ENCODE measurements at regions not wholly inside any gene's neighbourhood (a gene's known extent, or its start where the extent isn't known, plus 50 kb on each side); places are given as distances from the start of the nearest gene placed in this dataset.
"Not testable (repeated sequence)": the region's sequence is repeated elsewhere in the genome, so short reads cannot be mapped to it uniquely, and the experiment has no call there.

DNA sequence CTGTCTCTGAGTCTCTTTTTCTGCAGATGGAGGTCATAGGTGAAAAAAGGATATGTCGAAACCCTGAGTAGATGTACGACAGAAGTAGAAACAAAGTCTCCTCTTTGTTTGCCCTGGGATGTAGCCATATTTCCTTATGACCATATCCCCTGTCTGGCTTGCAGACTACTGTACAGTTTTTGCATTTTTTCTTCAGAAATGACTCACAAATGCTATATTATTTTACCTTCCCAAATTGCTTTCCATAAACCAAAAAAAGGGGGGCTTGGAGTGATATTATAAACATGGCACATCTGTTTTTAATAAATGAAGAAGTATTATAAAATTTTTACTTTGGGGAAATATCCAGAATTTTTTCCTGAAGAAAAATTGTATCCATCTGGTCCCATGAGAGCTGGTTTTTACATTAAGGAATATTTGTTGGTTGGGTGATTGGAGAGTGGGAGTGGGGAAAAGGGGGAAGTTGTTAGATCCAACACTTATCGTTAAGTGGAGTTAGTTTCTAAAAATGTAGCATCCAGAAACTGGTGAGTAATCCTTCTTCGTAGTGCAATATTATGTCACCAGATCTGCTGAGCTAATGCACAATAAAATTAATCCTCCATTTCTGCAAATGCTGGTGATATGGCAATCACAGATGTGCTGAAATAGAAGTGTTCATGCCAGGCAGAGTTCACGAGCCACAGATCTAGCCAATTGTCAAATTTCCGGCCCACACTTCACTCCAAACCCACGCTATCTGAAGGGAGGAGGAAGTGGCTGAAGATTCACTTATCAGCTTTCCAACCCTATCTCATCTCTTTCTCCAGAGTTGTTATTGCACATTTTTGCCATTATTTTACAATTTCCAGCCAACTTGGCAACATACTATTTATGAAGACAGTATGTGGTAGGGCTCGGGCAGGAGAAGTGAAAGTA lies 313.6 kb upstream of the ATP11B start:
- no peak for DNase-seq

DNA sequence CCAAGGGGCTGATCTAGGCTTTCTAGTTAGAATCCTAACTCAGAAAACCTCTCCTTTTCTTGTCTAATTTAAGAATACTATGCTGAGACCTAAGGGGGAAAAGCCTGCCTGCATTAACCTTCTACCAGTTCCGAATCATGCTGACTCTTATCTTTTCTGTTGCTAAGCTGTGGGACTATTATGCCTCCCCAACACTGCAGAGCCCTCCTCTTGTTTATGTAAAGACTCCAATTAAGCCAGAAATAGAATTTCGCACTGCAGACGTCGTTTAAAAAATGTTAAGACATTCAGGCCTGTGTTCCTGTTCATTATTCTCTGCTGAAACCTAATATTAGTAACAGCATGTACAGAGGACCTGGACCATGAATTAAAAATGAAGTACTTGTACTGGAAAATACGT lies 310.6 kb upstream of the ATP11B start:
- no peak for DNase-seq

DNA sequence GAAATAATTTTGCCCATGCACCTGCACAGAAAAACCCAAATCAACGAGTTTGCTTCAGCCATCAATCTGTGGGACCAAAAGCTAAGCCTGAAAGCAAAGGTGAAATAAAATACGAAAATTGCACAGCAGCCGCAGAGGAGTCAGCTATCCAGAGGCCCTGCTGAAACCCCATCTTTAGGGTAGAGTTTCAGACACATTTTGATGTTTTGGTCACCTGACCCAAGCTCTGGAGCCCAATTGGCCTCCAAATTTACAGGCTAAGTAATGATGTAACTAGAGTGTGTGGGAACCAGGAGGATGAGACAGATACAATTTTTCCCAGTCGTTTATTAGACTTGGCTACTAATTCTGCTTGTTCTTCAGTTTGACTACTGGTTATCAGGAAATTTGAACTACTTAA lies 308.6 kb upstream of the ATP11B start:
- DNase-seq: no peak

GRCh38 chr3:182485301-182485700 lies 308.0 kb upstream of the ATP11B start:
- DNase-seq: no peak

GRCh38 chr3:182486463-182486862 lies 306.8 kb upstream of the ATP11B start:
- no peak for DNase-seq

DNA sequence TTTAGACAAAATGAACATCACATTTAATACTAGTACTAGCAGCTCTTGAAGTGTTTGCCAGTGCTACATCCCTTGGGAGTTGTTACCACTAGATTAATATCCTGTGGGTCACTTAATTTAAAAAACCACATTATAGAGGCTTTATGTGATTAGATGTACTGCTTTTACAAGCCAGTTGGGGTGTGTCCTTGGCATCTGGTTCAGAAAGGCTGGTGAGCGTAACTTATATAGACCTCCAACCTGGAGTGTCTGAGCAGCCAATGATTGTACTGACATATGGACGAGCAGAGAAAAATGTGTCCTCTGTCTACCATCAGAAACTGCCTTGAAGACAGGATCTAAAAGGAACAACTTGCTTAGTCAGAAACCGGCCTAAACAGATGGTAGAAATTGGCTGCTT lies 306.2 kb upstream of the ATP11B start:
- no peak for DNase-seq

DNA sequence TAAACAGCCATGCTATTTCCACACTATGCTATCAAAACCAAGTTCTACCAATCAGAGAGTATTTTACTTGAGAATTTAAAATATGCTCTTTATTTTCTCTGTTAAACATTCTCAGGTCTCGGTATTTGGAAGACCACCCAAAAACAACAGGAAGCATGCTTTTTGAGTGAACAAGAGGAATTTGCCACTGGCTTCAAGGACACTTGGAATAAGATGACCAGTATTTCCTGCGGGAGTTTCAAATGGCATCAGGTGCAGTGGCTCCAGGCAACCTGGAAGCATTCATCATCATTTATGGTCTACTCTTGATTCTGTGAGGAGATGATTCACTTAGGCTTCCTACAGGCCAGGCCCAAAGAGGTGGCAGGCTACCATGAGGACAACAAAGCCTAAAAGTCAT lies 305.7 kb upstream of the ATP11B start:
- DNase-seq: no peak

DNA sequence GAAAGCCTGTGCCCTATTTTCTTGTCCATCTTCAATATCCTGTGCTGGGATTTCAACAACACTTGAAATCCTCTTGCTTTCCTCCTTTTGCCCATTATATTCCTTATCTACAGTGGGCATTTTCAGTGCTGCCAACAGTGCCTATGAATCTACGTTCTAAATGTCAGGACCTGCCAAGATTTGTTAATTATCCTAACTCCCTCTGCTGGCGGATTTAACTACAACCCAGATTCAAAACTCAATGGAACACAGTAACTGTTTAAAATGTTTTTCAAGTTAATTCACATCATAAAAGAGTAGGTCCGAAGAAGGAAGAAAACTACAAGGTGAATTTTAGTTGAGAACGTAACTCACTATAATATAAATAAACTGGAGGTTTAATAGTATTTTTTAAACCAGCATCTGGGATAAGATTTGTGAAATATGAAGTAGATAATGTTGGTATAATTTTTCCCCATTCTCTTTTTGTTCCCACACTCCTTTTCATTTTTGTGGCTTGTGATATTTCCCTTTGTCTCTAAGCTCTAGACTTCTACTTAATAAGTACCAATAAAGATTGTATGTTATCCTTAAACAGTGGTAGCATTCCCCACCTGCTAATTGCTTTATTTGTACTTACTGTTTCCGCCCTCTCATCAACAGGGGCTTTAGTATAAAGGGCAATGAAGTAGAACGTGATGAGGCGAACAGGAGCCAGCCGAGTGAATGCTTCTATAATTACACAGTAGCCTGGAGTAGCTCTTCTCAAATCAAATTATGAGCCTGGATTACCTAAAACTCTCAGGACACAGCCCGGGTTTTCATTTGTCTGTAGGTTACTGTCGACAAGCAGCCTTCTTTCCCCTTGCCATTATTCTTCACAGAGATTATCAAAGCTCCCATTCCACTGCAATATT lies 302.5 kb upstream of the ATP11B start:
- DNase-seq: no peak

DNA sequence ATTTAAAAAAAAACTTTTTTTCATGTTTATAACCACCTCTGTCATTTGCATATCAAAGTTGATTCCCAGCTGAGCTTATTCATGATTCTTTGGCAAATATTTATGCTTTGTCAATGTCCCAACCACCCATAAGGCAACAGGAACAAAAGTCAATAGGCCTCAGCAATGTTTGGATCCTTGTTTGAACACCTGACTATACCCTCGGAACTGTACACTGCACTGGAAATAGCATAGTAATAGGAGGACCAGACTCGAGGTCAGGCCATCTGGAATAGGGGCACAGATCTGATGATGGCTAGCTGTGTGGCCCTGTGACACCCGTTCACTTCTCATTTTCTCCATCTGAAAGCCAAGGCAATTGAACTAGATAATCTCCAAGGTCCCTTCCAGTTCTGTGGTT lies 301.7 kb upstream of the ATP11B start:
- DNase-seq: no peak

- DNase-seq: no peak
Observed at GRCh38 chr3:182492536-182492935, 300.8 kb upstream of the ATP11B start.

- DNase-seq: no peak
Observed at GRCh38 chr3:182500289-182500688, 293.0 kb upstream of the ATP11B start.

GRCh38 chr3:182501856-182502255 lies 291.4 kb upstream of the ATP11B start:
- no peak for DNase-seq

- no peak for DNase-seq
Observed at GRCh38 chr3:182503401-182503800, 289.9 kb upstream of the ATP11B start.

DNA sequence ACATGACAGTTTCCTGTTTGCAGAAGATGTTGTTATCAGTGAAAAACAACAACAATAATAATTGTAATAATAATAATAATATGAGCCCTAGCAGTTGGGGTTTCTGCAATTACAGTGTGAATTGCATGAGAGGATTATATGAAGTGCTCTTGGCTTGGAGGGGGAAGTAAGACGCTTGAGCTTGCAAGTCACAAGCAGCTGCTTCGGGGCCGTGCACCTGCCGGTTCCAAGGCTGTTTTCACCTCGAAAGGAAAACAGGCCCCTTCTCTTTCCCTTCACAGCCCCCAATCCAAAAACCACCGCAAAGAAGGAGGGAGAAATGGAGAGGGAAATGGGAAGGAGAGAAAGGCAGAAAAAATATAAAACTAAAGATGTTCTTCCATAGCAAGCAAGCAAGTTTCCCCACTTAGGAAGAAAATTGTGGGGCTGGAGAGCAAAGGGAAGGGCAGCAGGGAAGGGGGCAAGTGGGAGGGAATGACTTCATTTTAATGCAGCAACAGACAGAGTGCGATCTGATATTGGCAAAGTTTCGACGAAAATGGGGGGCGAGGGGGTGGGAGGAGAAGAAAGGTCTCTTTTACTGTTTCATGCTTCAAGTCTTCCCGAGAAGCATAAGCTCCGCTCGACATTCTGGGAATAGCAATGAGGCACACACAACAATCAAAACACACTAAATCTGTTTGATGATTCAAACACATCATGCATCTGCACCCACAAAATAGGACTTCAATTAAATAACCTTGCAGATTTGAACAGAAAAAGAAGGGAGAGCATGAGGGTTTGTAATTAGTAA lies 284.2 kb upstream of the ATP11B start:
- DNase-seq: no peak

DNA sequence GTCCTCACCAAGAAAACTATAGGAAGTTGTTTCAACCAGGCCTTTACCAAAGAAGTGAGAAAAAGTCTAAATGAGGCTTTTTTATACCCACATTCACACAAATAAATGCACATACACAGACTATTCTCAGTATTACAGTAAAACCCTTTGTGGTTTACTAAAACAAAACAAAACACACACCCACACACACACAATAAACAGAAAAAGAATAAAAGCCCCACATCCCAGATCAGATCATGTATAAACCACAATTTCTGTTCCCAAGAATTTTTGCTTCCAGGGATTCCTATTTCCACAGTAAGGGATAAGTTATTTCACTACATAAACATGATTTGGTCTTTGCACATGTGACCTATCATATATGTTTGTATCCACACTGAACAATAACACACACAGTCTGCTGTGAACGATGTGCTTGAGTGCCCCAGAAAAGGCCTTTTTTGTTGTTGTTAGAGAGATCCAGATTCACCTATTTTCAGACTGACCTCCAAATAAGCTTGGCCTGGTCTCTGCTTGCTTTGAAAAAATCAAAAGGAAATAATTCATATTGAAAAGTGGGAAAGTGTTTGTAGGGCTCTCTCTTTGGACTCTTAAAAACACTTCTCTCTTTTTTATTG lies 283.4 kb upstream of the ATP11B start:
- DNase-seq: no peak

DNA sequence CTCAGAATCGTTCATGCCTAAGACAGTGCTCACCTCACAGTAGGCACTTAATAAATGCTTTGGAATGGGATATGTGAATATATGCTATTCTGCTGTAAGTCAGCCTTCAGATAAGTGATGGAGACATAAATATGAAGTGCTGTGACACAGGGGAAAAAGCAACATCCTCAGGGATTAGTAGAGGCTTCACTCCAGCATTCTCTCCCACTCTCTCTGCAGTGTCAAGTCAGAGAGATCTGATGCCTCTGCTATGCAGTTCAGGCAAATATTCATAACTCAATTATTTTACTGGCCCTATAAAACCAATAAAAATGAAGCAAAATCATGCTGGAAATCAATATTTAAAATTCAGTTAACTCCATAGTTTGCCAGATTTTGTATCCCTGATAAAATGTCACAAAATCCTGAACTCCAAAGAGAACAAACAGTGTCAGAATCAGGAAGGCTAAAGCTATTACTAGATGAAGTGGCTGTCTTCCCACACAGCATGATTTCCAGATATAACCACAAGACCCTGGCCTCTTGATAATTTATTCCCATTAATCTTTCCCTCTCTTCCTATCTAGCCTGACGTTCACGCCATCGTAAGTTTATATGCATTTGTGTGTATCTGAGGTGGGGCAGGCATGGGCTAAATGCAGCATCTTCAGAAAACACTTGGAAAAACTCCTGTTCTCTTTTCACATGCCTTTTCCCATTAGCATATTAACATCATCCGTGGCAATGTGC lies 278.9 kb upstream of the ATP11B start:
- no peak for DNase-seq

DNA sequence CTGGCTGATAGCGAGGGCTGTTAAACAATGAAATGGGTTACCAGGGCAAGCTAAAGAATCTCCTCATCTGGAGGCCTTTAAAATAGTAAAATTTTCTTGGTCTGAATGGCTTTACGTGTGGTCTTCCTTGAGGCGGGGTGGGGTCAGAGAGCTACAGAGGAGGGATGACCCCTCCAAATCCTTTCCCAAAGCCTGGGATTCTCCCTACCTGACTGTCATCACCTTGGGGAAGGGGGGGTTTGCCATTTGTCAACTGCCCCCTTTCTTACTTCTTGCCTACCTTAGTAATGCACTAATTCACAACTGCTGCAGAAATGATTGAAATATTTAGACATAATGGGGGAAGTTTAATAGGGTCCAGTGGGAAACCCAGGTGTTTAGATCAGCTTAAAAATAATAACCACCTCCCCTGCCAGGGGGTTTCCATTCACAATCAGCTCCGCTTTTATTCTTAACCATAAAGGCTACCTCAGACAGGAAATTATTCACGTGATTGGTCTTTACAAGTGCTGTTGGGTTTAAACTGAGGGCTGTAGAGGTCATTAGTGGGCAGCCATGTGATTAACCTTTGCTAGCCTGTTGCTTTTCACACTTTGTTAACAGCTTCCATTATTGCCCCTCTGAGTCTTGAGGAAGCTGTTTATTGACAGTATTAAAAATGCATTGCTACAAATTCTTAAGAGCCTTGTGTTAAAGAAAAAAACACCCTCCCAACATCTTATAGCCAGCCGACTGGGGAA lies 276.5 kb upstream of the ATP11B start:
- DNase-seq: no peak

DNA sequence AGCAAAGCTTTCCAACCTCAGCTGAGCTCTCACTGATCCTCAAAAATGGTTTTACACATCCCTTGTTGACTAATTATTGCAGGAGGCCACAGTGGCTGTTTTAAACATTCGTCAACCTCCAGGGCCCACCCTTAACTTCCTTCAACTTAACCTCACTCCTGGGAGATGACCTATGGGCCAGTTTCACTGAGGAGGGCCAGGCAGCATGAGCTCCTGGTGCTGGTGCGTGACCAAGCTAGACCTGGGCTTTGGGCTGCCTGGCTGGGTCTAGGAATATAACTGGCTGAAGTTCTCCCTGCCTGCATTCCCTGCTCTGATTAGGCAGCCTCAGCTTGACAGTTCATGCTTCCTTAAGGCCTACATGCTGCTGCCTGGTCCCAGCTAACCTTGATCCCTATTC lies 273.7 kb upstream of the ATP11B start:
- DNase-seq: no peak

DNA sequence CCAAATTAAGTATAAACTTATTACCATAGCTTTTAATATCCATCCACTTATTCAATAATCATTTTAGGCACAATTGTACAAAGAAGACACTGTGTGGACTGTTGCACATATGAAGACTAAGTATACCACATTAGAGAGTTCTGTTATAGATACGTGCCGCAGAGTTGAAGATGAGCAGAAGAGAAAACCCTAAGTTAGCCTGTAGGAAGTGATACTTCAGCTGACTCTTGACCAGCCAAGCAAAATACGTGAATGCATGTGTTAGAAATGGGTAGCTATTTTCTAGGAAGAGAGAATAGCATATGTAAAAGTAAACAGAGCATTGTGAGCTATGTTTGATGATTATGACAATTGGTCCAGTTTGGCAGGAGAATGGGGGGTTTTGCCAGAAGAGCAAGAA lies 272.0 kb upstream of the ATP11B start:
- no peak for DNase-seq

- not testable (repeated sequence) for DNase-seq
Observed at GRCh38 chr3:182523424-182523823, 269.9 kb upstream of the ATP11B start.

- DNase-seq: no peak
Observed at GRCh38 chr3:182523836-182524235, 269.5 kb upstream of the ATP11B start.
